ENCODE measurements at regions not wholly inside any gene's neighbourhood (a gene's known extent, or its start where the extent isn't known, plus 50 kb on each side); places are given as distances from the start of the nearest gene placed in this dataset.

DNA sequence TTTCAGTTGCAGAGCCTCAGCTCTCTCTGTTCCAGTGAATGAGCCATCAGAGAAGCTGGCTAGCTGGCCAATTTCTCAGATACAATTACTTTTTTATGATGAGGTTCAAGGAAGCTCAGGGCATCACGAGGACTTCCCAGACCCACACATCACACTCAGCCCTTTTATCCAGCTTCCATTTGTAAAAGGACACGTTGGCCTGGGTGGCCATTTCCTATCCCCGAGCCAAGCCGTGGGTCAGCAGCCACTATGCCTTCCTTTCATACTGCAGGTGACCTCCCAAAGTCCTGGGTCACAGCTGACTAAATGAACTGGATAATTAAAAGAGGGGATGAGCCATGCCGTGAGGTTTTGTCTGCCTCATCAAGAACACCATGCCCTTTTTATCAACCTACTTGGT, 236.9 kb upstream of the PPARGC1A start:
- H3K27ac ChIP-seq: no peak overlapping the region
- H3K9me3 ChIP-seq: no peaks in the 10 kb centered on the region
- DNase-seq (ENCODE audit: low spot score) (no peak), ATAC-seq (ENCODE audit: insufficient number of reproducible peaks, low FRiP score, low read depth) (no peak)
- no peaks in the 10 kb centered on the region for H3K36me3 ChIP-seq
- H3K4me1 ChIP-seq (ENCODE audit: control insufficient read depth in 1 of 2, low read depth in 2 of 2): no peaks in the 10 kb centered on the region
- no peak overlapping the region for H3K4me3 ChIP-seq
- TF ChIP-seq, protein P1, sequence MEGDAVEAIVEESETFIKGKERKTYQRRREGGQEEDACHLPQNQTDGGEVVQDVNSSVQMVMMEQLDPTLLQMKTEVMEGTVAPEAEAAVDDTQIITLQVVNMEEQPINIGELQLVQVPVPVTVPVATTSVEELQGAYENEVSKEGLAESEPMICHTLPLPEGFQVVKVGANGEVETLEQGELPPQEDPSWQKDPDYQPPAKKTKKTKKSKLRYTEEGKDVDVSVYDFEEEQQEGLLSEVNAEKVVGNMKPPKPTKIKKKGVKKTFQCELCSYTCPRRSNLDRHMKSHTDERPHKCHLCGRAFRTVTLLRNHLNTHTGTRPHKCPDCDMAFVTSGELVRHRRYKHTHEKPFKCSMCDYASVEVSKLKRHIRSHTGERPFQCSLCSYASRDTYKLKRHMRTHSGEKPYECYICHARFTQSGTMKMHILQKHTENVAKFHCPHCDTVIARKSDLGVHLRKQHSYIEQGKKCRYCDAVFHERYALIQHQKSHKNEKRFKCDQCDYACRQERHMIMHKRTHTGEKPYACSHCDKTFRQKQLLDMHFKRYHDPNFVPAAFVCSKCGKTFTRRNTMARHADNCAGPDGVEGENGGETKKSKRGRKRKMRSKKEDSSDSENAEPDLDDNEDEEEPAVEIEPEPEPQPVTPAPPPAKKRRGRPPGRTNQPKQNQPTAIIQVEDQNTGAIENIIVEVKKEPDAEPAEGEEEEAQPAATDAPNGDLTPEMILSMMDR (IDR thresholded peaks at IDR 0.05): no peak
- no peaks in the 10 kb centered on the region for H3K27me3 ChIP-seq (replicated peaks; ENCODE audit: insufficient read depth)

DNA sequence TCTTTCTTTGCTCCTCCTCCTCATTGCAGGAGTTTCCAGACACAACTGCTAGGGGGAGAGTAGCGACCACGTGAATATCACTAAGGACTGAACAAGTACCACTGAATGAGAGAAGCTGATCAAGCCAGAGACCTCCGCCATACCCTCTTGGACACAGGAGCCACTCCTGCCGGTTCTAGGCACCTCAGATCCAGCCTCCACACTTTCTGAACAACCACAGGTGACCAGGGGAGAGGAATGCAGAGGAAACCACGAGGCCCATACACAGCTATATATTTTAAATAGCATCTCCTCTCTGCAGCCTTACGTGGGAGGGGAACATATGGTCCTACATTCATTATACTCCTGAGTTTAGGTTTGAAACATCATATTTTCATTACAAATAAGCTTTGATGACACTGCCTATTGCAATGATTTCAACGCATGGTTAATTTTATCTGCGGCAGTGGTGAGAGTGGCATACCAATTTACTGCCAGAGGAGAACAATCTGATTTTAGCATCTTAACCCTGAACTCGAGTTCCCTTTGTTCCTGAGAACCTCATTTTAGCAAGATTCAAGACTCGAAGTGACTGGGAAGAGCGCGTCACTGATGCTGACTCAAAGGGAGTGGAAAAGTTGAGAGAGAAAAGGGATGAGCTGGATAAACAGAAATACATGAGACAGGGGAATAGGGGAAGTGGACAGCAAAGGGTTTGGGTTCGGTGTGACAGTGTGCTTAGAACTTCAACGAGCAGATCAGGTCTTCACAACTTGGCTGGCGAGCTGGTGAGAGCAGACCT, 231.7 kb upstream of the PPARGC1A start:
- H3K36me3 ChIP-seq: no peaks in the 10 kb centered on the region
- no peaks in the 10 kb centered on the region for H3K9me3 ChIP-seq
- no peak overlapping the region for H3K27ac ChIP-seq
- no peaks in the 10 kb centered on the region for H3K27me3 ChIP-seq (replicated peaks; ENCODE audit: insufficient read depth)
- TF ChIP-seq, protein P1 (IDR thresholded peaks at IDR 0.05): no peak
- no peaks in the 10 kb centered on the region for H3K4me1 ChIP-seq (ENCODE audit: control insufficient read depth in 1 of 2, low read depth in 2 of 2)
- DNase-seq (ENCODE audit: low spot score): no peak
- ATAC-seq (ENCODE audit: insufficient number of reproducible peaks, low FRiP score, low read depth): no peak
- no peak overlapping the region for H3K4me3 ChIP-seq

DNA sequence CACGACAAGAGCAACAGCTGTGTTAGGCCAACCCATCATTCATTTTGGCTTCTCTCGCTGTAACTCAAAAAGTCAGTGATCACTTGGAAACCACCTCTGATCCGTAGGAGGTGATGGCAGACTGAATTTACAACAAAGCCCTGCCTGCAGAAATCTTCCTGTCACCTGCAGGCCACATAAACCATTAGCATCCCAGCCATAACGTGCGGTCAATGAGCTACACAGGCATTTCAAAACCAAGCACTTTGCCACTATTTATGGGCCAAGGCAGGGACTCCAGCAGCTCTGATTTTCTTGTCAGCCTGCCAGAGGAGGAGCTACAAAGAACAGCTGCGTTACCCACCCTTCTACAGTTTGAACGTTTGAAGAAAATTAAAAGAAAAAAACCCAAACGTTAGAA, 228.1 kb upstream of the PPARGC1A start:
- Histone ChIP-seq H3K4me1 (ENCODE audit: control insufficient read depth in 1 of 2, low read depth in 2 of 2) (no peaks in the 10 kb centered on the region), H3K36me3 (no peaks in the 10 kb centered on the region), H3K27ac (no peak overlapping the region), H3K27me3 (replicated peaks; ENCODE audit: insufficient read depth) (no peaks in the 10 kb centered on the region), H3K9me3 (no peaks in the 10 kb centered on the region), H3K4me3 (no peak overlapping the region)
- TF ChIP-seq, protein P1 (IDR thresholded peaks at IDR 0.05): no peak
- ATAC-seq (ENCODE audit: insufficient number of reproducible peaks, low FRiP score, low read depth) (no peak), DNase-seq (ENCODE audit: low spot score) (no peak)

DNA sequence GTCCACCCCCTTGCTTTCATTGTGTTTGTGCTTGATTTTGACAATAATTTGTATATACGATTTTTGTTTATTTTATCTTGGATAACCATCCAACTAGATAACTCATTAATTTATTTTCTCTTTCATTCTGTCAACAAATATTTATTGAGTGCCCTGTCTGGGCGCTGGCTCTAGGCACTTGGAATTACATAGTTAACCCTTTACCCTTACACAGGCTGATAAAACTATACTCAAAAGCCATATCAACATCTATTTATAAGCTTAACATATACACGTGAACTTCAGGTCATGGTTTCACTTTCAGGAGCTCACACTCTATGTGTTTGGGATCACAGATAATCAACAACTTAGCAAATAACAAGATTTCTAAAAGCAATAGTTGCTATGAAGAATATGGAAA, 226.3 kb upstream of the PPARGC1A start:
- H3K27me3 ChIP-seq (replicated peaks; ENCODE audit: insufficient read depth): no peaks in the 10 kb centered on the region
- TF ChIP-seq, protein P1 (IDR thresholded peaks at IDR 0.05): no peak
- H3K4me3 ChIP-seq: no peak overlapping the region
- H3K27ac ChIP-seq: no peak overlapping the region
- H3K9me3 ChIP-seq: no peaks in the 10 kb centered on the region
- ATAC-seq (ENCODE audit: insufficient number of reproducible peaks, low FRiP score, low read depth) (no peak), DNase-seq (ENCODE audit: low spot score) (no peak)
- H3K36me3 ChIP-seq: no peaks in the 10 kb centered on the region
- H3K4me1 ChIP-seq (ENCODE audit: control insufficient read depth in 1 of 2, low read depth in 2 of 2): no peaks in the 10 kb centered on the region

DNA sequence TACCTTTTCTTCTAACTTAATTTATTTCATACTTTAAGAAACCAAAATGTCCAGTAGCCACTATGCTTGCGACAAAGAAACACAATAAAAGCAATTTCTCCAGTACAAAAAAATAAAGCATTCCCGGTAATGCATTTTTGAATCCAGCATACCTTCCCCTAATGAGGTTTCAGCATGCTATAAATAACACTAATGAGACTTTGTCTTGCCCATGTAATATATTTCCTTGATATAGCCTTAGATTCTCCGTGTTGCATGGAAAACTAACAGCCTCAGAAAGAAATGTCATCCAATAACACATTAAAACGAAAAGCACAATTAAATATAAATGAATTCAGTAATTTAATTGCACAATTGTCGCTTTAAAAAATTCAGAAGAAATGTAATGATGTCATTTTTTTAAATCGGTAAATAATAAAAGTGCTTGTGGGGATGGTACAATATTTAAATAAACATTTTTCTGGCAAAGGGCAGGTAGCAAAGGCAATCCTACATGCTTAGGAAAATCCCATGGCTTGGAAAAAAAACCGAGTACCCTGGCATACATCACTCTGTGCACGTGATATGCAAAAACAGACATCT, 225.2 kb upstream of the PPARGC1A start:
- TF ChIP-seq, protein P1 (IDR thresholded peaks at IDR 0.05): no peak
- ATAC-seq (ENCODE audit: insufficient number of reproducible peaks, low FRiP score, low read depth) (no peak), DNase-seq (ENCODE audit: low spot score) (no peak)
- Histone ChIP-seq H3K4me3 (no peak overlapping the region), H3K9me3 (no peaks in the 10 kb centered on the region), H3K36me3 (no peaks in the 10 kb centered on the region), H3K27ac (no peak overlapping the region), H3K4me1 (ENCODE audit: control insufficient read depth in 1 of 2, low read depth in 2 of 2) (no peaks in the 10 kb centered on the region), H3K27me3 (replicated peaks; ENCODE audit: insufficient read depth) (no peaks in the 10 kb centered on the region)

Measured in thoracic aorta (tissue), 2 donors.